AG09309 (cell line): ENCODE measurements at regions not wholly inside any gene's neighbourhood (a gene's known extent, or its start where the extent isn't known, plus 50 kb on each side); places are given as distances from the start of the nearest gene placed in this dataset.

ENCODE experiments used
- DNase-seq: peaks from one replicate; pipeline ENCODE4 v3.0.0-alpha.2; 2010; ENCODE audit warnings: low read depth
- H3K4me3 ChIP-seq: 2 replicates; pipeline ENCODE4 v1.5.1; 2011; ENCODE audit warnings: mild to moderate bottlenecking, low read depth, low read length, moderate library complexity; ENCODE audit not compliant: control insufficient read depth
- TF ChIP-seq, protein P1 (sequence below): IDR thresholded peaks from 2 replicates; pipeline ENCODE4 v1.5.1; 2011; ENCODE audit warnings: mild to moderate bottlenecking, low read depth, low read length, inconsistent platforms; ENCODE audit not compliant: insufficient read depth, control insufficient read depth; ENCODE audit errors: missing control alignments

DNA sequence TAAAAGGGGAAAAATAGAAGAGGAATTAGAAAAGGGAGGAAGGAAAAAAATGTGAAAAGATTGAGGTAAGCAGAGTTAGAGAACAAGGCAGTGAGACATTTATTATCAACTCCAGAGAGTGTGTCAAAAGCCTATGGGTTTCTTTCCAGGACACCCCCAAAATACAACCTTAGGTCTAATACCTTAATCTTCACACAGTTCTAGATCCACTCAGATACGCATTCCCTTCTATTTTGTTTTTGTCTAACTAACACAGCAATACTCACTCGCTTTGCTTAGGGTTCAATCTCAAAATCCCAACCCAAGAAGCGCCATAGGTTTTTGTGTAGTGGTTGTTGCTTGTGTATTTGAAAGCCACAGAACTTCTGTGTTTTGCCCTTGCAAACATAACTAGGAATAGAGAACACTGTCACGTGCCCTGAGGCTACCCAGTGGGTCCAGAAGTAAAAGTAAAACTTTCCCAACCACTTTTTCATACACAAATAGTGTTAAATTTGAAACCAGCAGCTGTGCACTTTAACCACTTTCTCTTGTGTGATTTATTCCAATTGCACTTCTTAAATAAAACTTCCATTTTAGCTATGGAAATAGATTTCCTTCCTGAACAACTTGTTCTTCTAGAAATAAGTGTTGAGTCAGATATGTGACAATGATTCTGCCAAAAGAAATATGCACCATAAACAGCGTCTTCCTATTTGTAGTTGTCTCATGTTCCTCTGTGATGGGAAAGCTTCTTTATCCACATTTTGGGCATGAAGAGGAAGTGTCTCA lies 414.7 kb upstream of the GHITM start:
- TF ChIP-seq, protein P1, sequence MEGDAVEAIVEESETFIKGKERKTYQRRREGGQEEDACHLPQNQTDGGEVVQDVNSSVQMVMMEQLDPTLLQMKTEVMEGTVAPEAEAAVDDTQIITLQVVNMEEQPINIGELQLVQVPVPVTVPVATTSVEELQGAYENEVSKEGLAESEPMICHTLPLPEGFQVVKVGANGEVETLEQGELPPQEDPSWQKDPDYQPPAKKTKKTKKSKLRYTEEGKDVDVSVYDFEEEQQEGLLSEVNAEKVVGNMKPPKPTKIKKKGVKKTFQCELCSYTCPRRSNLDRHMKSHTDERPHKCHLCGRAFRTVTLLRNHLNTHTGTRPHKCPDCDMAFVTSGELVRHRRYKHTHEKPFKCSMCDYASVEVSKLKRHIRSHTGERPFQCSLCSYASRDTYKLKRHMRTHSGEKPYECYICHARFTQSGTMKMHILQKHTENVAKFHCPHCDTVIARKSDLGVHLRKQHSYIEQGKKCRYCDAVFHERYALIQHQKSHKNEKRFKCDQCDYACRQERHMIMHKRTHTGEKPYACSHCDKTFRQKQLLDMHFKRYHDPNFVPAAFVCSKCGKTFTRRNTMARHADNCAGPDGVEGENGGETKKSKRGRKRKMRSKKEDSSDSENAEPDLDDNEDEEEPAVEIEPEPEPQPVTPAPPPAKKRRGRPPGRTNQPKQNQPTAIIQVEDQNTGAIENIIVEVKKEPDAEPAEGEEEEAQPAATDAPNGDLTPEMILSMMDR, result no peak
- DNase-seq, result no peak
- H3K4me3 ChIP-seq, result no peak overlapping the region

DNA sequence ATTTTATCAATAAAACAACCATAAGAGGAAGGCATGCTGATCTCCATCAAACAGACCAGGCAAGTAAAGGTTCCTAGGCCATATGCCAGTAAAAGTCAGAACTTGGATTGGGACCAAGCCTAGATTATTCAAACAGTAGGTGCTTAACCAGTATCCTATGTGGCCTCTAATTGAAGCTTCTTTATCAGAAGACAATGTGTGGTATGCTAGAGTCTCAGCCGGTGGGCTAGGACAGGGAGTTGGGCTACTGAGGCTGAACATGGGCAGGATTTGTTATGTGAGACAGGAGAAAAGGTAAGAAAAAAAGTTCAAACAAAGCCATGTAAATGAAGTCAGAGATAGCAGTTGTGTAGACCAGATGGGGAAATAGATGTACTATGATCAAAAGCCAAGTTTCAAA lies 413.7 kb upstream of the GHITM start:
- no peak for DNase-seq
- TF ChIP-seq, protein P1, result no peak
- no peak overlapping the region for H3K4me3 ChIP-seq

DNA sequence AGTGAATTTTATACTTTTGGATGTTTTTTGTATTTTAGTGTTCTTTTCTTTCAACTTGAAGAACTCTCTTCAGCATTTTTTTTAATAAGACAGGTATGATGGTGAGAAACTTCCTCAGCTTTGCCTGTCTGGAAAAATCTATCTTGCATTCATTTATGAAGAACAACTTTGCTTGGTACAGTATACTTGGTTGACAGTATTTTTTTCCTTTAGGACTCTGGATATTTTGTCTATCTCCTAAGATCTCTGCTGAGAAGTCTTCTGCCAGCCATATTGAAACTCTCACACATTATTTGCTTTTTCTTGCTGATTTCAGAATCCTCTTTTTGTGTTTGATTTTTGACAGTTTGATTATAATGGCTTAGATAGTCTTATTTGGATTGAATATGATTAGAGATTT lies 405.0 kb upstream of the GHITM start:
- TF ChIP-seq, protein P1, result no peak
- no peak for DNase-seq
- H3K4me3 ChIP-seq, result no peak overlapping the region

DNA sequence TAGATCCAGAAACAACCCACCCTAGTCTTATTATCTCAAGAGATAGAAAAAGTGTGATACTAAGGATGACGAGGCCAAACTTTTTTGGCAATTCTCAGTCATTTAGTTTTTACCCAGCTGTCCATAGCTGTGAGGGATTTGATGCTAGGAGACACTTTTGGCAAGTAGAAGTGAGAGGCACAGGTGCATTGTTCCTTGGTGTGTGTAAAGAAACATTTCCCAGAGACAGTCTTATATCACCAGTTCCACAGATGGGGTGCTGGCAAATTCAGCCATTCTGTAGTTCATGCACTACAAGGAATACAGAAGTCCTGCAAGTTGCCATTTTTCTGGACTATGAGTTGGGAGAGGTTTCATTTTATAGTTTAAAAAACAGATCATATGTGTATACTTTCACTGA lies 403.3 kb upstream of the GHITM start:
- DNase-seq, result no peak
- TF ChIP-seq, protein P1, result no peak
- H3K4me3 ChIP-seq, result no peak overlapping the region

DNA sequence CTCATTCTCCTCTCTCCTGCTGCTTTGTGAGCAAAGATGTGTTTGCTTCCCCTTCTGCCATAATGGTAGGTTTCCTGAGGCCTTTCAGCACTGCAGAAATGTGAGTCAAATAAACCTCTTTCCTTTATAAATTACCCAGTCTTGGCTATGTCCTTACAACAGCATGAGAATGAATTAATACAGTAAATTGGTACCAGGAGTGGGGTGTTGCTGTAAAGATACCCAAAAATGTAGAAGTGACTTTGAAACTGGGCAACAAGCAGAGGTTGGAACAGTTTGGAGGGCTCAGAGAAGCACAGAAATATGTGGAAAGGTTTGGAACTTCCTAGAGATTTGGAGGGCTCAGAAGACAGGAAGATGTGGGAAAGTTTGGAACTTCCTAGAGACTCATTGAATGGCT lies 388.7 kb upstream of the GHITM start:
- TF ChIP-seq, protein P1, result no peak
- DNase-seq, result no peak
- H3K4me3 ChIP-seq, result no peak overlapping the region

DNA sequence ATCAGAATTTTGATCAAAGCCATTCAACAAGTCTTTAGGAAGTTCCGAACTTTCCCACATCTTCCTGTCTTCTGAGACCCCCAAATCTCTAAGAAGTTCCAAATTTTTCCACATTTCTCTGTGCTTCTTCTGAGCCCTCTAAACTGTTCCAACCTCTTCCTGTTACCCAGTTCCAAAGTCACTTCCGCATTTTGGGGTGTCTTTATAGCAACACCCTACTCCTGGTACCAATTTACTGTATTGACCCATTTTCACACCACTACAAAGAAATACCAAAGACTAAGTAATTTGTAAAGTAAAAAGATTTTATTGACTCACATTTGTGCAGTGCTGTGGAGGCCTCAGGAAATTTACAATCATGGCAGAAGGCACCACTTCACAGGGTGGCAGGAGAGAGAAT lies 385.8 kb upstream of the GHITM start:
- no peak overlapping the region for H3K4me3 ChIP-seq
- DNase-seq, result no peak
- TF ChIP-seq, protein P1, result no peak

DNA sequence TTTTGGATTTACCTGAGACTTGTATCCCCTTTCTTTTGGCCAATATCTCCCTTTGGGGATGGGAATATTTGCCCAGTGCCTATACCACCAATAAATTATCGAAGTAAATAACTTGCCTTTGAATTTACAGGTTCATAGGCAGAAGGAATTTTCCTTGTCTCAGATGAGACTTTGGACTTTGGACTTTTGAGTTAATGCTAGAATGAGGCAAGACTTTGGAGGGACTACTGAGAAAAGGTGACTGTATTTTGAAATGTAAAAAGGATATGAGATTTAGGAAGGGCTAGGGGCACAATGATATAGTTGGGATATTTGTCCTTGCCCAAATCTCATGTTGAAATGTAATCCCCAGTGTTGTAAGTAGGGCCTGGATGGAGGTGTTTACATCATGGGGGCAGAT lies 384.5 kb upstream of the GHITM start:
- no peak for DNase-seq
- TF ChIP-seq, protein P1, result no peak
- no peak overlapping the region for H3K4me3 ChIP-seq
